K562 (cell line): ENCODE measurements at regions not wholly inside any gene's neighbourhood (a gene's known extent, or its start where the extent isn't known, plus 50 kb on each side); places are given as distances from the start of the nearest gene placed in this dataset.

Experiments
- ATAC-seq: fragments of 200-7000 bp; cut with Tn5 transposase; 3 replicates; pipeline ENCODE4 v1.9.1; 2020; ENCODE audit warnings: moderate library complexity
- BruUV-seq: library from RNA; stranded (reverse); fragments of 400-500 nt; replicated peaks from 2 replicates; lab custom pipeline; 2021; lab: Mats Ljungman, UMichigan
- CTCF ChIA-PET: fragments of 300-600 bp; formaldehyde crosslinking; extraction: SDS; loops from one replicate; lab custom pipeline; 2021; ENCODE audit warnings: low intra/inter-chr PET ratio; lab: Yijun Ruan, JAX
- POLR2A ChIA-PET: fragments of 300-600, 350-650 bp; sonication (Branson Sonifier 250); formaldehyde crosslinking; extraction: SDS; loops from one replicate; lab custom pipeline; 2021; ENCODE audit warnings: antibody characterized with exemption, inconsistent platforms; lab: Yijun Ruan, JAX
- DNase-seq, 4 experiments: peaks; one replicate each; pipeline versions ENCODE4 v3.0.0 to v3.0.0-alpha.2; 2011 to 2018; ENCODE audit warnings: low spot score in 3 of 4, mixed read lengths in 3 of 4; ENCODE audit errors: extremely low read depth in 1 of 4
- FAIRE-seq: peaks from 2 replicates; lab custom pipeline; 2011; peaks lifted over from hg19 to GRCh38; lab: Jason Lieb, UNC
- H2AFZ ChIP-seq: 2 replicates; pipeline ENCODE4 v1.6.0; 2011; ENCODE audit warnings: low read depth, low read length, control low read depth, inconsistent platforms
- H3K27ac ChIP-seq: fragments of 200-600 bp; 3 replicates; pipeline ENCODE4 v1.8.0; 2011; ENCODE audit warnings: low read depth, mild to moderate bottlenecking, control low read depth, inconsistent platforms, low read length, moderate library complexity, mixed read lengths; ENCODE audit errors: extremely low read depth
- H3K27me3 ChIP-seq, 2 experiments: fragments of 300-600 bp in 1 of 2; 2 replicates in 1 of 2; 3 replicates in 1 of 2; pipeline versions ENCODE4 v1.6.0 to v1.8.0; 2011; ENCODE audit warnings: inconsistent platforms in 2 of 2, low read length in 2 of 2, mild to moderate bottlenecking in 1 of 2, mixed read lengths in 1 of 2, moderate library complexity in 1 of 2; ENCODE audit not compliant: control insufficient read depth in 2 of 2, insufficient read depth in 2 of 2
- H3K36me3 ChIP-seq: fragments of 300-600 bp; 3 replicates; pipeline ENCODE4 v1.8.0; 2011; ENCODE audit warnings: mild to moderate bottlenecking, low read length, inconsistent platforms; ENCODE audit not compliant: control insufficient read depth, insufficient read depth
- H3K4me1 ChIP-seq, 2 experiments: fragments of 200-600 bp in 1 of 2; replicated peaks in 1 of 2; 2 replicates in 1 of 2; 3 replicates in 1 of 2; pipeline versions ENCODE4 v1.5.1 to v1.8.0; 2011; ENCODE audit warnings: inconsistent platforms in 2 of 2, low read length in 2 of 2, mild to moderate bottlenecking in 1 of 2, mixed read lengths in 1 of 2, moderate library complexity in 1 of 2; ENCODE audit not compliant: control insufficient read depth in 2 of 2, insufficient read depth in 2 of 2
- H3K4me2 ChIP-seq: 2 replicates; pipeline ENCODE4 v1.6.1; 2011; ENCODE audit warnings: low read length, control low read depth, inconsistent platforms, mixed read lengths; ENCODE audit not compliant: insufficient read depth
- H3K4me3 ChIP-seq: fragments of 200-600 bp; sonication (generic), shearing (Covaris generic); 2 replicates; pipeline ENCODE4 v1.5.1; 2016; ENCODE audit warnings: control low read depth, inconsistent platforms
- H3K79me2 ChIP-seq: fragments of 200-600 bp; 3 replicates; pipeline ENCODE4 v1.8.0; 2011; ENCODE audit warnings: low read length, inconsistent platforms; ENCODE audit not compliant: control insufficient read depth, insufficient read depth
- H3K9ac ChIP-seq, 2 experiments: 2 replicates each; pipeline versions ENCODE4 v1.6.0 to v1.6.1; 2011; ENCODE audit warnings: low read depth in 2 of 2, low read length in 2 of 2, control low read depth in 1 of 2, inconsistent platforms in 1 of 2, mild to moderate bottlenecking in 1 of 2, mixed read lengths in 1 of 2; ENCODE audit not compliant: insufficient read depth in 1 of 2
- H3K9me1 ChIP-seq: one replicate; pipeline ENCODE4 v1.6.0; 2011; ENCODE audit warnings: inconsistent platforms, mild to moderate bottlenecking, low read length, moderate library complexity; ENCODE audit not compliant: control insufficient read depth, insufficient read depth
- H3K9me3 ChIP-seq: replicated peaks from 2 replicates; pipeline ENCODE4 v1.5.1; 2011; ENCODE audit warnings: low read depth, low read length, inconsistent platforms; ENCODE audit not compliant: control insufficient read depth, insufficient read depth
- H4K20me1 ChIP-seq: replicated peaks from 2 replicates; pipeline ENCODE4 v1.6.1; 2011; ENCODE audit warnings: low read length, inconsistent platforms, mixed read lengths; ENCODE audit not compliant: control insufficient read depth, insufficient read depth
- BACH1 ChIP-seq: fragments of 200-800 bp; sonication (Bioruptor generic); IDR thresholded peaks from 2 replicates; pipeline ENCODE4 v1.6.1; 2016; ENCODE audit warnings: missing genetic modification characterization, missing compliant biosample characterization
- CSDE1 ChIP-seq, 2 experiments: fragments of 450-650 bp; IDR thresholded peaks; 2 replicates each; pipeline ENCODE4 v1.6.1; 2016; ENCODE audit warnings: mild to moderate bottlenecking in 1 of 2
- E2F3 ChIP-seq: fragments of 250-450 bp; sonication (Bioruptor Pico); IDR thresholded peaks from 2 replicates; pipeline ENCODE4 v1.4.0; 2020; ENCODE audit warnings: mild to moderate bottlenecking
- HMG20A ChIP-seq: fragments of 450-650 bp; formaldehyde crosslinking; conservative IDR thresholded peaks from 2 replicates; pipeline ENCODE4 v1.4.0; 2020; ENCODE audit warnings: mild to moderate bottlenecking, mixed read lengths
- LEF1 ChIP-seq: fragments of 450-650 bp; IDR thresholded peaks from 2 replicates; pipeline ENCODE4 v1.6.1; 2016; ENCODE audit warnings: mild to moderate bottlenecking
- MAFG ChIP-seq: fragments of 450-650 bp; conservative IDR thresholded peaks from 2 replicates; pipeline ENCODE4 v1.6.1; 2016; ENCODE audit warnings: missing genetic modification characterization, missing compliant biosample characterization
- MED1 ChIP-seq: sonication (generic); formaldehyde crosslinking; IDR thresholded peaks from 2 replicates; pipeline ENCODE4 v1.8.1; 2023; ENCODE audit warnings: missing genetic modification reagents, borderline replicate concordance
- MXD1 ChIP-seq: fragments of 250-450 bp; sonication (Bioruptor Pico); IDR thresholded peaks from 2 replicates; pipeline ENCODE4 v1.8.0; 2021; ENCODE audit warnings: borderline replicate concordance, mild to moderate bottlenecking, moderate library complexity; ENCODE audit not compliant: poor library complexity, severe bottlenecking
- NCOA1 ChIP-seq: fragments of 450-650 bp; IDR thresholded peaks from 2 replicates; pipeline ENCODE4 v1.6.1; 2016; ENCODE audit warnings: low read depth
- NFE2 ChIP-seq: IDR thresholded peaks from 2 replicates; pipeline ENCODE4 v1.6.1; 2014; ENCODE audit warnings: antibody characterized with exemption, low read depth
- PHTF2 ChIP-seq: fragments of 250-450 bp; sonication (Bioruptor Pico); IDR thresholded peaks from 2 replicates; pipeline ENCODE4 v1.5.0; 2021; ENCODE audit warnings: mild to moderate bottlenecking
- SAFB2 ChIP-seq: fragments of 200-400 bp; formaldehyde crosslinking; IDR thresholded peaks from 2 replicates; pipeline ENCODE4 v1.6.1; 2018; ENCODE audit warnings: borderline replicate concordance, low read length, low read depth, moderate library complexity; ENCODE audit not compliant: severe bottlenecking
- SMAD1 ChIP-seq: fragments of 150-350 bp; IDR thresholded peaks from 2 replicates; pipeline ENCODE4 v1.6.1; 2014; ENCODE audit warnings: low read length, low read depth; ENCODE audit not compliant: partially characterized antibody
- TAF9B ChIP-seq: fragments of 450-650 bp; IDR thresholded peaks from 2 replicates; pipeline ENCODE4 v1.6.1; 2018; ENCODE audit warnings: mild to moderate bottlenecking; ENCODE audit not compliant: partially characterized antibody
- ZNF766 ChIP-seq: fragments of 200-800 bp; sonication (Bioruptor generic); conservative IDR thresholded peaks from 2 replicates; pipeline ENCODE4 v1.6.1; 2016; ENCODE audit warnings: missing genetic modification characterization, missing compliant biosample characterization
- WGBS: fragments of 100-300 bp; shearing (Covaris generic); methylation state at CpG from one replicate; pipeline ENCODE4 v1.1.6; 2016; ENCODE audit warnings: low coverage, mixed read lengths; ENCODE audit not compliant: insufficient coverage; ENCODE audit errors: missing lambda C conversion rate; 5-methylcytosine and 5-hydroxymethylcytosine counted together
- in situ Hi-C: fragments of 300-500 bp; cut with MboI; formaldehyde crosslinking; loops from 4 replicates; pipeline ENCODE4 v1.15.0; 2018; ENCODE audit warnings: inconsistent platforms, mixed read lengths
- intact Hi-C: fragments of 100-400 bp; cut with micrococcal nuclease; formaldehyde crosslinking; loops from 2 replicates; pipeline ENCODE4 v1.14.2; 2022

- no peak for ATAC-seq
- H3K79me2 ChIP-seq = no peaks in the 10 kb centered on the region
- no peaks in the 10 kb centered on the region for H3K9me1 ChIP-seq
- no peak for FAIRE-seq
- in situ Hi-C loops = no loop called here
- H2AFZ ChIP-seq = no peak overlapping the region
- CTCF ChIA-PET = no interaction called here
- POLR2A ChIA-PET = no interaction called here
- TF ChIP-seq CSDE1 (IDR thresholded peaks at IDR 0.05) (no peak), ZNF766 (CRISPR knock-in tag) (no peak), HMG20A (CRISPR knock-in tag) (no peak), E2F3 (CRISPR knock-in tag) (no peak)
- no peak overlapping the region for H3K4me2 ChIP-seq
- H3K27me3 ChIP-seq = no peaks in the 10 kb centered on the region
- no peaks in the 10 kb centered on the region for H4K20me1 ChIP-seq
- no peak overlapping the region for H3K4me3 ChIP-seq
- 5% methylated on average over 2 of the region's 2 CpGs for WGBS
- no peak overlapping the region for H3K27ac ChIP-seq
- intact Hi-C loops = no loop called here
- H3K9ac ChIP-seq = no peak overlapping the region
- no TSS peak for BruUV-seq
- H3K9me3 ChIP-seq = no peaks in the 10 kb centered on the region
- DNase-seq = no peak
- no peaks in the 10 kb centered on the region for H3K4me1 ChIP-seq
- no peaks in the 10 kb centered on the region for H3K36me3 ChIP-seq
Measured at GRCh38 chr5:89596821-89597220, 713.8 kb upstream of the MEF2C start.

GRCh38 chr5:89595056-89595455 is 712.1 kb upstream of the MEF2C start:
- FAIRE-seq (no peak), ATAC-seq (no peak), DNase-seq (no peak)
- no peaks in the 10 kb centered on the region for H3K27me3 ChIP-seq
- no peak overlapping the region for H3K9ac ChIP-seq
- H2AFZ ChIP-seq = peak overlapping the region; percentile 10; the same call in 1 of the 2 replicates
- no peaks in the 10 kb centered on the region for H4K20me1 ChIP-seq
- no peak overlapping the region for H3K4me3 ChIP-seq
- in situ Hi-C loops = no loop called here
- H3K4me1 ChIP-seq = no peaks in the 10 kb centered on the region
- ChIA-PET CTCF (no interaction called here), POLR2A (interaction anchor here (0.7 kb wide), 1 partner anchor 10 kb away, joined by 3 read pairs; no protein-coding TSS in a partner anchor)
- no peaks in the 10 kb centered on the region for H3K36me3 ChIP-seq
- intact Hi-C loops = no loop called here
- TF ChIP-seq SMAD1 (no peak), BACH1 (tag) (no peak), SAFB2 (no peak), NCOA1 (no peak), MED1 (CRISPR knock-in tag) (no peak), PHTF2 (CRISPR knock-in tag) (no peak), NFE2 (peak; percentile 12; the same call in 1 of the 2 replicates), TAF9B (no peak), MAFG (tag) (0 out of 2 replicates have a peak, but pooled peaks have one; percentile 27), LEF1 (no peak), MXD1 (CRISPR knock-in tag) (no peak)
- no peaks in the 10 kb centered on the region for H3K9me3 ChIP-seq
- BruUV-seq = no TSS peak
- no peak overlapping the region for H3K4me2 ChIP-seq
- no peak overlapping the region for H3K27ac ChIP-seq
- H3K9me1 ChIP-seq = no peaks in the 10 kb centered on the region
- H3K79me2 ChIP-seq = no peaks in the 10 kb centered on the region
- WGBS = 10% methylated on average over 1 of the region's 1 CpG
